HG02840 (cell line): ENCODE measurements at regions not wholly inside any gene's neighbourhood (a gene's known extent, or its start where the extent isn't known, plus 50 kb on each side); places are given as distances from the start of the nearest gene placed in this dataset.

Source experiments
- ATAC-seq: cut with Tn5 transposase; IDR thresholded peaks from one replicate; pipeline ENCODE4 v1.9.1; 2021; ENCODE audit warnings: mild to moderate bottlenecking, moderate library complexity, moderate number of reproducible peaks; ENCODE audit not compliant: unreplicated experiment, low FRiP score

- no peak for ATAC-seq
Observed at GRCh38 chr4:123786163-123786915, 389.7 kb downstream of the SPRY1 start.

GRCh38 chr4:123786920-123787319 is 390.3 kb downstream of the SPRY1 start:
- ATAC-seq = no peak

- no peak for ATAC-seq
Observed at GRCh38 chr4:123787512-123788080, 391.0 kb downstream of the SPRY1 start.

DNA sequence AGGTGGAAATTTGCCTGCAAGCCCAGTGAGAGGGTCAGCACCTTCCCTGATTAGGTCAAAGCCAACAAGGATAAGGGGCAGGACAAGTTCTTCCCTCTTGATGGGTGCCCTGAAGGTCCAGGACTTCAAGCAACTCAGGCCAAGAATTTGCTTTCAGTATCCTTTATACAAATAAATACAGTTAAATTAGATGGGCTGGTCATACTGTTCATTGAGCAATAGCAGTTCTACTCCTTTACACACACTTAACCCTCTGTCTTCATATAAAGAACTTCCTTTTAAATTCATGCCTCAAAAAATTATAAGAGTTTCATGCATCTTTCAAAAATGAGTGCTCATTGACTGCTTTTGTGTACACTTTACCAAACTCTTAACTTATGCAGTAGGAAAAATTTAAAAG is 392.0 kb downstream of the SPRY1 start:
- ATAC-seq = no peak

GRCh38 chr4:123790681-123791080 is 394.1 kb downstream of the SPRY1 start:
- ATAC-seq = no peak

DNA sequence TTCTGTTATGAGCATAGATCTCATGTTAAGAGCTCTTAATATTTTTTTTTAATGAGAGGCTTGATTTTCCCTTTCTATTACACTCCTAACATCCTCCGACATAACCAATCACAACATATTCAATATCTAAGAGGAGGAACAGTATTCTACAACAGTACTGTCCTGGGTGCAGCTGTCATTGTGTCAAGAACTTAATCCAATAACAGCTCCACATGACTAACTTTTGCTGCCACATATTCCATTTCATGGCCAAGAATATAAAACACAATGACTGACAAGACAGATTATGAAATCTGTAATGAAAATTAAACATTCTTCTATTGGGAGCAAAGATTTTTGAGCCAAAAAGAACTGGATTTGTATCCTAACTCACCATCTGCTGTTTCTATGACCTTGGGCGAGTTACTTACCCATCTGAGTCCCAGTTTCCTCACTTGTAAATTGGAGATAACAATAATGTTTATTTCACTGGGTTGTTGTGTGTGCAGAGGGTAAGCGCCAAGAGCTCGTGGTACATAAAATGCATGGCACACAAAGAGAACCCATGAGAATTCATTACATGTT is 405.6 kb downstream of the SPRY1 start:
- no peak for ATAC-seq

DNA sequence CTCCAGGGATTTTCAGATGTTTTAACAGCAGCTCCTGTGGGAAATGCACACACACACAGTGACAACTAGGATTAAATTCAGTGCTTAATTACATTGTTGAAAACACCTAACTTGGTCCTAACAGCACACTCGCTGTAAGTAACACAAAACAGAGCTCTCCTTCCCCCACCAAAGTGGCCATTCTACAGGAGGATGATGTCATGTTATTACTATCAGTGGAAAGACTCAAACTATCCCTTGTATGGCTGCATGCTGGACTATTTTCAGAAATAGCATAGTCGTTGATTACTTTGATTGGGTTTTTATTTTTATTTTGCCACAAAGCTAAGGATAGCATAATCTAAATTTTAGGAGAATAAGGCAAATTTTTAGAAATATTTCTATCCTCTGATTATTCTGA is 406.3 kb downstream of the SPRY1 start:
- no peak for ATAC-seq

DNA sequence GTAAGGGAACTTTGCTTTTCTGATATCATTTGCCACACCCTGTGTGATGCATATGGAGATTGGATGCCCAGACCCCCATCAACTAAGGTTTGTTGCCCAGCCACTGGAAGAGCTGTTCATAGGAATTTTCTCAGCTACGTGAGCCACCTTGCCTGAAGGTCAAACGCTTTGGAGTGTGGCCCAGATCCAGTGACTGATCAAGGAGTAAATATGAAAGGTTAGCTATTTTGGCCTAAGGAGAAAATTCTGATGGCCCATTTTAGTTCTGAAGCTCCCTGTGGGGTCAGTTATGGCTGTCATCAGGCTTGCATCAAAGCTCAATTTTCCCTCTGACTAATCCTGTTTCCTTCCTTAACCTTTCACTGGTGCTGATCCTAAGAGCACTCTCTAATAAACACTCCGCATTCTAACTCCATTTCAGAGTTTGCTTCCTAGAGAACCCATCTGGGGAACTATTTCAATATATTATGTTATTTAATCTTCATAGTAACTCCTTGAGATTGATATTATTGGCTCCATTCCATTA is 407.7 kb downstream of the SPRY1 start:
- ATAC-seq = no peak

DNA sequence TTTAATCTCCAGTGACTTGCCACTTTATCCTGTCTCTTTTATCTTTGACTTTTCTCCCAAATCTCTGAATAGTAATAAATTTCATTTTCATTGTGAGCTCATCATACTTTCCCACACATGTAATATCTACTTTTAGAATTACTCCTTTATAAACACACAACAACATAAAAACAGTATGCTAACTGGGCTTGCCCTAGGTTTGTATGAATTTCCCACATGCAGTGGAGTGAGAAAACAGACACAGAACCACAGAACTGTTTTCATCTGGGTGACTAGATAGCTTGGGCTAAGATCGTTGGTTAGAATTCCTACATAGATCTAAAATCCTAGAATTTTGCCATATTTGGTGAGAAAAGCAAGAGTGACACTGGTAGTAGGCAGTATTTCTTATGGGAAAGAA is 409.5 kb downstream of the SPRY1 start:
- no peak for ATAC-seq

DNA sequence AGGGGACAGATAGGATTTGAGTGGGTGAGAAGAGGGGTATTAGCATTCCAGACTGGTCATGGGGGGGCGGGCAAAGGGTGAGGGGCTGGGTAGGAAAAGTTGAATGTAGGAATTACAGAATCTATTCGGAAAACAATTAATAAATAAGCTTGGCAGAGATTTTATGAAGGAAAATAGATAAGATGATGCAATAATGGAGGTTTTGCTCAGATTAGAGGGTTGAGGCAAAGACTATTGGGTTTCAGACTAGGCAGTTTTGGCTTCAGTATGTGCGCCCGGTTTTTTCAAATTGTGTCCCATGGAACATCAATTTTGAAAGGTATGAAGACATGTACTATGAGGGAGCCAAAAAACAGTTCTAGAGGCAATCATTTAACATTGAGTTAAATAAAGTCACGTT is 410.6 kb downstream of the SPRY1 start:
- ATAC-seq = no peak

GRCh38 chr4:123807866-123808265 is 411.3 kb downstream of the SPRY1 start:
- no peak for ATAC-seq

DNA sequence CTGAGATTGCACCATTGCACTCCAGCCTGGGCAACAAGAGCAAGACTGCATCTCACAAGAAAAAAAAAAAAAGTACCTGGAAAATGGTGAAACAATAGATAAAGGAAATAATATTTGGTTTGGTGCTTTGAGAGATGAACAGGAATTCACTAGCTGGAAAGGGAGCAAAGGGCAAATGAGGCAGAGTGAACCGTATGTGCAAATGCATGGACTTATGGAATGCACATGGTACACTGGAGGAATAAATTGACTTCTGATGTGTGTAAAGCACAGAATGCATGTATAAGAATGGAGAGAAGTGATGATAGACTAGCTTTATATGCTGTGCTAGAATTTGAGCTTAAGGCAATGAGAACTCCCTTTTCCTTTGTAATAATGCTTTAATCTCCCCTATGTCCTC is 413.3 kb downstream of the SPRY1 start:
- ATAC-seq = no peak

- no peak for ATAC-seq
Observed at GRCh38 chr4:123812066-123812390, 415.4 kb downstream of the SPRY1 start.

DNA sequence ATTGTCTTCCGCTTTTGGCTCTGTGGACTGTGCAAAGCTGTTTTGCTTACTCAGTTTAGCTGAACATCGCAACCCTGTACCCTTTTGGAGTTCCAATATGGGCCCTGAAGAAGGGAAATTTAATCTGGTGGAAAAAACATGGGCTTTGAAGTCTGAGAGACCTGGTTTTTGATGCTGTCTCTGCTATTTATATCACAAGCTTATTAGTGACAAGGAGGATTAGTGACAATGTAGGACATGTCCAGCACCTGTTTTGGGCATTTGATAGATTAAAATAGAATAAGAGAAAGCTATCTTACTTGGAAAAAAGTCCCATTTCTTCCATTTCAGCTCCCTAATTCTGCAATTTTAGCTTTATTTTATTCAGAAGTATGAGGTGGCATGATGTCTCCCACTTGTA is 417.3 kb downstream of the SPRY1 start:
- ATAC-seq = no peak

DNA sequence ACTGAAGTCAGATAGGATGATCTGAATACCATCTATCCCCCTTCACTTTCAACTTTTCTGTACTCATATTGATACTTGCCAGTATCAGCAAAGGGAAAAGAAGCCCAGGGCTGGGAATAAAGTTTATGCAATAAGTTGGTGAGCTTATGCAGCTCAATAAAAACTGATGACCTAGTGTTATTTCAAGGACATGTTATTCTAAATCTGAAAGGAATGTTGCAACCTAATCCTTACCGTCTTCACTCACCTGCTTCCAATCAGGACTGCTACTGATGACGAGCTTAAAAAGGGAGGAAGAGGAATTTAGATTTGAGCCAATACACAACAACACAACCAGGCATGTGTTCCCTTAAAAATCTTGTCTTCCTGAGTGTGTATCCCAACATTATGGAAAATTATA is 419.9 kb downstream of the SPRY1 start:
- no peak for ATAC-seq

GRCh38 chr4:123817025-123817688 is 420.6 kb downstream of the SPRY1 start:
- no peak for ATAC-seq

DNA sequence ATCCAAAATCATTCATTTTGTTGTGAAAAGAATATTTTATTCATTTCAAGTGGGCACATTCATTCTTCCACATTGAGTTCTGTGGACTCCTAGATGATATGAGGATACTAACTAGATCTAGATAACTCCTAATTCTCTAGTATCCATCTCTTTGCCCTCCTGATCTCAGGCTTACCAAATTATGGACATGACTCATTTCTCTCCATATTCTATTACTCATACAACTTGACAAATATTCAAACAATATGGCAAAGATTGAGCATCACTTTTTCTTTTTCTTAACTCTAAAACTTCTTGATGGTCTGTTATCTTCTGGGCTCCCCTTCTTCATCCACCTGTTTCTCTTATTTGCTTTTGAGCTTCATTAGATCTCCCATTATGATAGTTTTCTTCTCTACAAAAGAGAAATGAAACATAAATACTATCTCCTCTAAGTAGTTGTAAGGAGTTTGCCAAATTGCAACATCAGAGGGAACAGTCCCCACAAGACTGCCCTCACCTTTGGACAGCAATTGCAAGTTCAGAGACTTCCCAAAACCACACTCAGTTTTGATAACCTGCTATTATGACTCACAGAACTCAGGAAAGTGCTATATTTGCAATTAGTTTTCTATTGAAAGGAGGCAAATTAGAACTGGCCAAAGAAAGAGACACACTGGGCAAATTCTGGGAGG is 422.9 kb downstream of the SPRY1 start:
- ATAC-seq = no peak

GRCh38 chr4:123821861-123822260 is 425.3 kb downstream of the SPRY1 start:
- ATAC-seq = no peak

DNA sequence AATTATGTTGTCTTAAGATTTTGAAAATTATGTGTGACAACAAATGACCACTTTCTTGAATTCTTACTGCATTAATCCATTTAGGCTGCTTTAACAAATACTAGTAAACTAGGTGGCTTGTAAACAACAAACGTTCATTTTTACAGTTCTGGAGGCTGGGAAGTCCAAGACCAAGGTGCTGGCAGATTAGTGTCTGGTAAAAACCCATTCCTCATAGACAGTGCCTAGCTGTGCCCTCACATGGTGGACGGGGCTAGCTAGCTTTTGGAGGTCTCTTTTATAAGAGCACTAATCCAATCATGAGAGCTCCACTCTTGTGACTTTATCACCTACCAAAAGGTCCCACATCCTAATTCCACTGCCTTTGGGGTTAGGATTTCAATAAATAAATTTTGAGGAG is 425.8 kb downstream of the SPRY1 start:
- ATAC-seq = no peak

GRCh38 chr4:123823244-123823643 is 426.6 kb downstream of the SPRY1 start:
- no peak for ATAC-seq

DNA sequence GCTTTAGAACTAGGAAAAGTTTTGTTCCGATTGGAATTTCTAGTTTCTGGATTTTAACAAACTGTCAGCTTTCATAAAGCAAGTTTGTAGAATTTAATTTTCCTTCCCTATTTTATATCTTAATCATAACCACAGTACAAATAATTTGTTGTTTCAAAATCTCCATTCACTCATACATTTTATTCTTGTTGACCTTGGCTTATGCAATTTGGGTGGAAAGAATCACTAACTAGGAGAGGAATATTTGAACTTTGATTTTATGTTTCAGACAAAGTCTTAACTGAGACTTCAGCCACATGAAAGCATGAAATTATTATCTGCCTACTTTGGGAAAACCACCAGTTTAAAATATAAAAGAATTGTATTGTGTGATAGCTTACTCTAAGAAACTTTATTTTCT is 427.9 kb downstream of the SPRY1 start:
- ATAC-seq = no peak
